Thyroid gland (tissue), 4 donors: ENCODE measurements at regions not wholly inside any gene's neighbourhood (a gene's known extent, or its start where the extent isn't known, plus 50 kb on each side); places are given as distances from the start of the nearest gene placed in this dataset.

Experiments
- POLR2A ChIP-seq, 2 donors: fragments of 450-650 bp; IDR thresholded peaks; one replicate each; pipeline ENCODE4 v1.6.1; 2017; ENCODE audit warnings: antibody characterized with exemption in 2 of 2, mild to moderate bottlenecking in 2 of 2, moderate library complexity in 1 of 2
- TF ChIP-seq, protein P1 (sequence below), 6 experiments: fragments of 200-600 bp in 3 of 6; fragments of 450-650 bp in 3 of 6; sonication (generic) in 3 of 6; IDR thresholded peaks; one replicate each; pipeline ENCODE4 v1.5.1; 2016 to 2019; ENCODE audit warnings: antibody characterized with exemption in 6 of 6, mild to moderate bottlenecking in 2 of 6, inconsistent platforms in 1 of 6, moderate library complexity in 1 of 6

DNA sequence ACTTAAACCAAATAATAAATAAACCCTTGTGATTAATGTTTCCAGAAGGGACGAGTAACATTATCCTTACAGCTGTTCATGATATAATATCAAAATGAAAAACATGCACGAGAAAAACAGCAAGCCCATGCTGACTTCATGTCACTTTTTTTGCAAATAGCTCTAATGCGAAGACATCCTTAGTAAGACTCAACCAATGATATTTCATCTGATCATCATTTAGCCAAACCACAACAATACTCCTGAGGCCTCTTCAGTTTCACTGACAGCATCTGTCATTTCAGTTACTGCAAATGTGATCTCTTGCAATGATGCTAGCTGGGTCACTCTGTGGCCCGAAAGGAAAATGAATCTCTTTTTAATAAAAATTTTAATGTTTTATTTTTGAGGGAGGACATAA lies 74.0 kb downstream of the POLR2M start:
- TF ChIP-seq, protein P1, sequence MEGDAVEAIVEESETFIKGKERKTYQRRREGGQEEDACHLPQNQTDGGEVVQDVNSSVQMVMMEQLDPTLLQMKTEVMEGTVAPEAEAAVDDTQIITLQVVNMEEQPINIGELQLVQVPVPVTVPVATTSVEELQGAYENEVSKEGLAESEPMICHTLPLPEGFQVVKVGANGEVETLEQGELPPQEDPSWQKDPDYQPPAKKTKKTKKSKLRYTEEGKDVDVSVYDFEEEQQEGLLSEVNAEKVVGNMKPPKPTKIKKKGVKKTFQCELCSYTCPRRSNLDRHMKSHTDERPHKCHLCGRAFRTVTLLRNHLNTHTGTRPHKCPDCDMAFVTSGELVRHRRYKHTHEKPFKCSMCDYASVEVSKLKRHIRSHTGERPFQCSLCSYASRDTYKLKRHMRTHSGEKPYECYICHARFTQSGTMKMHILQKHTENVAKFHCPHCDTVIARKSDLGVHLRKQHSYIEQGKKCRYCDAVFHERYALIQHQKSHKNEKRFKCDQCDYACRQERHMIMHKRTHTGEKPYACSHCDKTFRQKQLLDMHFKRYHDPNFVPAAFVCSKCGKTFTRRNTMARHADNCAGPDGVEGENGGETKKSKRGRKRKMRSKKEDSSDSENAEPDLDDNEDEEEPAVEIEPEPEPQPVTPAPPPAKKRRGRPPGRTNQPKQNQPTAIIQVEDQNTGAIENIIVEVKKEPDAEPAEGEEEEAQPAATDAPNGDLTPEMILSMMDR (IDR thresholded peaks at IDR 0.05): no peak
- TF ChIP-seq POLR2A (IDR thresholded peaks at IDR 0.05): no peak
